Esophagus squamous epithelium (tissue), 5 donors: ENCODE measurements at regions not wholly inside any gene's neighbourhood (a gene's known extent, or its start where the extent isn't known, plus 50 kb on each side); places are given as distances from the start of the nearest gene placed in this dataset.

Experiments
- DNase-seq: peaks from one replicate; lab custom pipeline; 2025; lab: John Stamatoyannopoulos, UW
- H3K27ac ChIP-seq, 4 donors: fragments of 200-600 bp; sonication (generic); one replicate each; pipeline ENCODE4 v1.5.1; 2016 to 2019; ENCODE audit warnings: mild to moderate bottlenecking in 1 of 4
- H3K27me3 ChIP-seq, 4 donors: fragments of 200-600 bp; sonication (generic); 1 replicate in 3 of 4; 2 replicates in 1 of 4; pipeline versions ENCODE4 v1.5.1 to v1.6.0; 2017 to 2021; ENCODE audit warnings: antibody characterized with exemption in 1 of 4
- H3K36me3 ChIP-seq, 3 donors: fragments of 200-600 bp; sonication (generic); one replicate each; pipeline ENCODE4 v1.5.1; 2016 to 2019
- H3K4me1 ChIP-seq, 3 donors: fragments of 200-600 bp; sonication (generic); one replicate each; pipeline ENCODE4 v1.5.1; 2017 to 2019
- H3K4me3 ChIP-seq, 4 donors: fragments of 200-600 bp; sonication (generic); 1 replicate in 3 of 4; 2 replicates in 1 of 4; pipeline ENCODE4 v1.5.1; 2016 to 2019; ENCODE audit warnings: mild to moderate bottlenecking in 2 of 4, moderate library complexity in 1 of 4
- H3K9me3 ChIP-seq, 3 donors: fragments of 200-600 bp; sonication (generic); one replicate each; pipeline ENCODE4 v1.5.1; 2016 to 2019
- CTCF ChIP-seq, 6 experiments: fragments of 450-650 bp in 4 of 6; fragments of 200-600 bp in 2 of 6; sonication (generic) in 2 of 6; IDR thresholded peaks; one replicate each; pipeline ENCODE4 v1.5.1; 2016 to 2019; ENCODE audit warnings: antibody characterized with exemption in 6 of 6, mild to moderate bottlenecking in 4 of 6, moderate library complexity in 4 of 6
- POLR2A ChIP-seq, 4 donors: fragments of 450-650 bp; IDR thresholded peaks; one replicate each; pipeline ENCODE4 v1.6.1; 2017; ENCODE audit warnings: antibody characterized with exemption in 4 of 4, mild to moderate bottlenecking in 4 of 4, moderate library complexity in 3 of 4
- WGBS, 2 donors: methylation state at CpG; one replicate each; pipeline ENCODE4 v1.1.5; 2018; 5-methylcytosine and 5-hydroxymethylcytosine counted together
- intact Hi-C: fragments of 100-400 bp; cut with DNase I; formaldehyde crosslinking; loops from one replicate; pipeline ENCODE4 v1.15.0; 2022
- donor health status: DM: yes; HTN: yes; CAD: no.

GRCh38 chr1:4126731-4127591, 226.9 kb upstream of the C1orf174 start:
- Histone ChIP-seq H3K4me1 (no peaks in the 10 kb centered on the region), H3K4me3 (no peak overlapping the region), H3K27ac (no peak overlapping the region), H3K27me3 (peaks cover 0 to 12% (median 0%) of the 10 kb centered on the region in 4 donors), H3K36me3 (no peaks in the 10 kb centered on the region), H3K9me3 (no peaks in the 10 kb centered on the region)
- no peak for DNase-seq
- intact Hi-C loops: no loop called here
- 78 to 84% methylated on average over 17 to 18 of the region's 20 CpGs for WGBS, 2 donors
- TF ChIP-seq POLR2A (IDR thresholded peaks at IDR 0.05): no peak
- TF ChIP-seq CTCF (IDR thresholded peaks at IDR 0.05): no peak

GRCh38 chr1:4127592-4128140, 227.6 kb upstream of the C1orf174 start:
- Histone ChIP-seq H3K27ac (no peak overlapping the region), H3K36me3 (no peaks in the 10 kb centered on the region), H3K4me3 (no peak overlapping the region), H3K9me3 (no peaks in the 10 kb centered on the region), H3K4me1 (no peaks in the 10 kb centered on the region), H3K27me3 (peaks cover 0 to 8% (median 0%) of the 10 kb centered on the region in 4 donors)
- intact Hi-C loops: no loop called here
- 82 to 83% methylated on average over 17 to 21 of the region's 23 CpGs for WGBS, 2 donors
- TF ChIP-seq CTCF (IDR thresholded peaks at IDR 0.05): no peak
- no peak for TF ChIP-seq POLR2A (IDR thresholded peaks at IDR 0.05)
- no peak for DNase-seq

GRCh38 chr1:4128616-4129015, 228.5 kb upstream of the C1orf174 start:
- Histone ChIP-seq H3K36me3 (no peaks in the 10 kb centered on the region), H3K9me3 (no peaks in the 10 kb centered on the region), H3K4me1 (no peaks in the 10 kb centered on the region), H3K27ac (no peak overlapping the region), H3K27me3 (peaks cover 0 to 11% (median 0%) of the 10 kb centered on the region in 4 donors), H3K4me3 (no peak overlapping the region)
- intact Hi-C loops: no loop called here
- DNase-seq: no peak
- TF ChIP-seq CTCF (IDR thresholded peaks at IDR 0.05) (no peak), POLR2A (IDR thresholded peaks at IDR 0.05) (no peak)
- WGBS, 2 donors: 80 to 94% methylated on average over 4 to 8 of the region's 20 CpGs

GRCh38 chr1:4129693-4130092, 229.6 kb upstream of the C1orf174 start:
- no peaks in the 10 kb centered on the region for H3K9me3 ChIP-seq
- no peak overlapping the region for H3K27ac ChIP-seq
- H3K4me3 ChIP-seq: no peak overlapping the region
- 87% methylated on average over 6 of the region's 11 CpGs; no CpG with 5 or more reads in 1 of the 2 donors for WGBS, 2 donors
- DNase-seq: no peak
- intact Hi-C loops: no loop called here
- no peaks in the 10 kb centered on the region for H3K36me3 ChIP-seq
- no peaks in the 10 kb centered on the region for H3K4me1 ChIP-seq
- no peak for TF ChIP-seq CTCF (IDR thresholded peaks at IDR 0.05)
- no peak for TF ChIP-seq POLR2A (IDR thresholded peaks at IDR 0.05)
- peaks cover 0 to 16% (median 0%) of the 10 kb centered on the region in 4 donors for H3K27me3 ChIP-seq

- DNase-seq: no peak
- 57 to 62% methylated on average over 4 to 5 of the region's 6 CpGs for WGBS, 2 donors
- Histone ChIP-seq H3K27ac (no peak overlapping the region), H3K9me3 (no peaks in the 10 kb centered on the region), H3K4me3 (no peak overlapping the region), H3K4me1 (no peaks in the 10 kb centered on the region), H3K36me3 (no peaks in the 10 kb centered on the region), H3K27me3 (peaks cover 0 to 16% (median 0%) of the 10 kb centered on the region in 4 donors)
- intact Hi-C loops: no loop called here
- TF ChIP-seq POLR2A (IDR thresholded peaks at IDR 0.05) (no peak), CTCF (IDR thresholded peaks at IDR 0.05) (no peak)
Observed at GRCh38 chr1:4130096-4130495, 230.0 kb upstream of the C1orf174 start.
